Esophagus squamous epithelium (tissue), 4 donors: ENCODE measurements at regions not wholly inside any gene's neighbourhood (a gene's known extent, or its start where the extent isn't known, plus 50 kb on each side); places are given as distances from the start of the nearest gene placed in this dataset.

Experiments
- POLR2A ChIP-seq, 4 donors: fragments of 450-650 bp; IDR thresholded peaks; one replicate each; pipeline ENCODE4 v1.6.1; 2017; ENCODE audit warnings: antibody characterized with exemption in 4 of 4, mild to moderate bottlenecking in 4 of 4, moderate library complexity in 3 of 4
- TF ChIP-seq, protein P1 (sequence below), 6 experiments: fragments of 450-650 bp in 4 of 6; fragments of 200-600 bp in 2 of 6; sonication (generic) in 2 of 6; IDR thresholded peaks; one replicate each; pipeline ENCODE4 v1.5.1; 2016 to 2019; ENCODE audit warnings: antibody characterized with exemption in 6 of 6, mild to moderate bottlenecking in 4 of 6, moderate library complexity in 4 of 6

DNA sequence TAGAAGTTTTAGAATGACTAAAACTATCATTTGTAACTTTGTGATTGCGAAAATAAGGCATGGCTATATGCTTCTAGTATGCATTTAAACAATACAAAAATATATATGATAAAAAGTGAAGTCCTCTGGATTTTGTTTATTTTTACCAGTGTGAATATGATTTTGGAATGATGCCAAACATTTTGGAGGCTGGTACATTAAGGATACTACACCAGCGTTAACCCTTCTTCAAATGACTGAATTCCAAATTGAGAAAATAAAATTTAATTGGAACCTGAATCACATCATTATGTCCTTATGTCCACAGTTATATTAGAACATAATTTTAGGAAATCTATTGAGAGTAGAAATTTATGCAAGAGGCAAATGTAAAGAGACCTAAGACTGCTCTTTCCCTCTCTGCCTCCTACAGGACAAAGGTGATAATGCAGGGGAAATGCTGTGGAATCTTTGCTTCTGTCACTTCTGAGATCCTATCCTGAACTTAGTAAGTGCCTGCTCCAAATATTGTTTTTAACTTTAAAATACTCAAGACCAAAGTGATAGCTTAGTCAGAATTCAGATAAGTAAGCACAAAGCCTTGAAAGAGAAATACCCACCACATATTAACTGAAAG lies 121.1 kb upstream of the NANOGP8 start:
- TF ChIP-seq, protein P1, sequence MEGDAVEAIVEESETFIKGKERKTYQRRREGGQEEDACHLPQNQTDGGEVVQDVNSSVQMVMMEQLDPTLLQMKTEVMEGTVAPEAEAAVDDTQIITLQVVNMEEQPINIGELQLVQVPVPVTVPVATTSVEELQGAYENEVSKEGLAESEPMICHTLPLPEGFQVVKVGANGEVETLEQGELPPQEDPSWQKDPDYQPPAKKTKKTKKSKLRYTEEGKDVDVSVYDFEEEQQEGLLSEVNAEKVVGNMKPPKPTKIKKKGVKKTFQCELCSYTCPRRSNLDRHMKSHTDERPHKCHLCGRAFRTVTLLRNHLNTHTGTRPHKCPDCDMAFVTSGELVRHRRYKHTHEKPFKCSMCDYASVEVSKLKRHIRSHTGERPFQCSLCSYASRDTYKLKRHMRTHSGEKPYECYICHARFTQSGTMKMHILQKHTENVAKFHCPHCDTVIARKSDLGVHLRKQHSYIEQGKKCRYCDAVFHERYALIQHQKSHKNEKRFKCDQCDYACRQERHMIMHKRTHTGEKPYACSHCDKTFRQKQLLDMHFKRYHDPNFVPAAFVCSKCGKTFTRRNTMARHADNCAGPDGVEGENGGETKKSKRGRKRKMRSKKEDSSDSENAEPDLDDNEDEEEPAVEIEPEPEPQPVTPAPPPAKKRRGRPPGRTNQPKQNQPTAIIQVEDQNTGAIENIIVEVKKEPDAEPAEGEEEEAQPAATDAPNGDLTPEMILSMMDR (IDR thresholded peaks at IDR 0.05): peak in 2 of 6 experiments; percentile 17 to 62
- no peak for TF ChIP-seq POLR2A (IDR thresholded peaks at IDR 0.05)
